Astrocyte (in vitro differentiated cells and primary cell): ENCODE measurements at regions not wholly inside any gene's neighbourhood (a gene's known extent, or its start where the extent isn't known, plus 50 kb on each side); places are given as distances from the start of the nearest gene placed in this dataset.

Experiments used
- DNase-seq: peaks from one replicate; pipeline ENCODE4 v3.0.0-alpha.2; 2010; ENCODE audit warnings: low read depth
- FAIRE-seq: peaks from 2 replicates; lab custom pipeline; 2011; peaks lifted over from hg19 to GRCh38; lab: Jason Lieb, UNC
- H2AFZ ChIP-seq: 2 replicates; pipeline ENCODE4 v1.6.0; 2012; ENCODE audit warnings: low read depth, low read length, inconsistent platforms
- H3K27ac ChIP-seq: 2 replicates; pipeline ENCODE4 v1.5.1; 2011; ENCODE audit warnings: low read depth, low read length, inconsistent platforms
- H3K27me3 ChIP-seq: 2 replicates; pipeline ENCODE4 v1.6.0; 2011; ENCODE audit warnings: low read length, inconsistent platforms; ENCODE audit not compliant: insufficient read depth
- H3K36me3 ChIP-seq: 2 replicates; pipeline ENCODE4 v1.5.1; 2011; ENCODE audit warnings: low read length, inconsistent platforms; ENCODE audit not compliant: insufficient read depth
- H3K4me1 ChIP-seq: 2 replicates; pipeline ENCODE4 v1.5.1; 2011; ENCODE audit warnings: low read length, inconsistent platforms; ENCODE audit not compliant: insufficient read depth
- H3K4me2 ChIP-seq: 2 replicates; pipeline ENCODE4 v1.6.0; 2012; ENCODE audit warnings: low read length, inconsistent platforms
- H3K4me3 ChIP-seq: 2 replicates; pipeline ENCODE4 v1.5.1; 2011; ENCODE audit warnings: low read depth, mild to moderate bottlenecking, low read length, inconsistent platforms; ENCODE audit not compliant: insufficient read depth
- H3K79me2 ChIP-seq: 2 replicates; pipeline ENCODE4 v1.6.0; 2012; ENCODE audit warnings: mild to moderate bottlenecking, low read length, inconsistent platforms; ENCODE audit not compliant: insufficient read depth
- H3K9ac ChIP-seq: 2 replicates; pipeline ENCODE4 v1.6.0; 2012; ENCODE audit warnings: mild to moderate bottlenecking, low read length, inconsistent platforms
- H3K9me3 ChIP-seq: 2 replicates; pipeline ENCODE4 v1.5.1; 2012; ENCODE audit warnings: low read depth, mild to moderate bottlenecking, low read length, inconsistent platforms; ENCODE audit not compliant: insufficient read depth
- H4K20me1 ChIP-seq: 2 replicates; pipeline ENCODE4 v1.6.0; 2012; ENCODE audit warnings: low read length, inconsistent platforms; ENCODE audit not compliant: insufficient read depth
- H3K27ac Mint-ChIP-seq: one replicate; pipeline ENCODE4 v1.8.0; 2021; ENCODE audit warnings: mild to moderate bottlenecking, mixed read lengths; ENCODE audit not compliant: unreplicated experiment
- H3K27me3 Mint-ChIP-seq: one replicate; pipeline ENCODE4 v1.8.0; 2021; ENCODE audit warnings: low read depth, mixed read lengths; ENCODE audit not compliant: unreplicated experiment
- H3K36me3 Mint-ChIP-seq: one replicate; pipeline ENCODE4 v1.8.0; 2021; ENCODE audit warnings: low read depth, mixed read lengths; ENCODE audit not compliant: unreplicated experiment
- H3K4me1 Mint-ChIP-seq: one replicate; pipeline ENCODE4 v1.8.0; 2021; ENCODE audit warnings: low read depth, mixed read lengths; ENCODE audit not compliant: unreplicated experiment
- H3K4me3 Mint-ChIP-seq: one replicate; pipeline ENCODE4 v1.8.0; 2021; ENCODE audit warnings: mild to moderate bottlenecking, moderate library complexity, mixed read lengths; ENCODE audit not compliant: unreplicated experiment
- H3K9me3 Mint-ChIP-seq: one replicate; pipeline ENCODE4 v1.8.0; 2021; ENCODE audit warnings: mild to moderate bottlenecking, mixed read lengths; ENCODE audit not compliant: unreplicated experiment
- CTCF ChIP-seq: IDR thresholded peaks from 2 replicates; pipeline ENCODE4 v1.5.1; 2011; ENCODE audit warnings: low read depth, mild to moderate bottlenecking, inconsistent platforms, low read length, moderate library complexity; ENCODE audit not compliant: insufficient read depth
- EZH2 ChIP-seq: IDR thresholded peaks from 2 replicates; pipeline ENCODE4 v1.6.1; 2012; ENCODE audit warnings: mild to moderate bottlenecking, low read length, inconsistent platforms; ENCODE audit not compliant: insufficient read depth

GRCh38 chr3:177346878-177347277, 149.6 kb upstream of the TBL1XR1 start:
- H2AFZ ChIP-seq: no peak overlapping the region
- Mint-ChIP-seq H3K27me3 (no peaks in the 10 kb centered on the region), H3K4me3 (no peak overlapping the region), H3K9me3 (no peaks in the 10 kb centered on the region), H3K36me3 (no peaks in the 10 kb centered on the region), H3K27ac (no peak overlapping the region), H3K4me1 (peaks cover 42% of the 10 kb centered on the region)
- TF ChIP-seq EZH2 (no peak), CTCF (no peak)
- no peak for FAIRE-seq
- no peaks in the 10 kb centered on the region for H4K20me1 ChIP-seq
- H3K9me3 ChIP-seq: no peaks in the 10 kb centered on the region
- no peak overlapping the region for H3K9ac ChIP-seq
- H3K4me2 ChIP-seq: no peak overlapping the region
- H3K79me2 ChIP-seq: no peaks in the 10 kb centered on the region
- no peak overlapping the region for H3K27ac ChIP-seq
- H3K4me1 ChIP-seq: peaks cover 24% of the 10 kb centered on the region
- no peak overlapping the region for H3K4me3 ChIP-seq
- DNase-seq: no peak
- H3K36me3 ChIP-seq: no peaks in the 10 kb centered on the region
- no peaks in the 10 kb centered on the region for H3K27me3 ChIP-seq

- H3K9me3 Mint-ChIP-seq: no peaks in the 10 kb centered on the region
- H3K36me3 ChIP-seq: no peaks in the 10 kb centered on the region
- H3K27me3 ChIP-seq: no peaks in the 10 kb centered on the region
- H2AFZ ChIP-seq: no peak overlapping the region
- no peak overlapping the region for H3K4me3 Mint-ChIP-seq
- no peak overlapping the region for H3K4me2 ChIP-seq
- FAIRE-seq (no peak), DNase-seq (no peak)
- H3K79me2 ChIP-seq: no peaks in the 10 kb centered on the region
- TF ChIP-seq CTCF: no peak
- TF ChIP-seq EZH2: no peak
- no peaks in the 10 kb centered on the region for H3K27me3 Mint-ChIP-seq
- H3K27ac ChIP-seq: no peak overlapping the region
- H3K9ac ChIP-seq: no peak overlapping the region
- H3K36me3 Mint-ChIP-seq: no peaks in the 10 kb centered on the region
- no peak overlapping the region for H3K4me3 ChIP-seq
- H3K4me1 Mint-ChIP-seq: peaks cover 42% of the 10 kb centered on the region
- peak overlapping the region; percentile 4 for H3K27ac Mint-ChIP-seq
- H4K20me1 ChIP-seq: no peaks in the 10 kb centered on the region
- peaks cover 24% of the 10 kb centered on the region for H3K4me1 ChIP-seq
- H3K9me3 ChIP-seq: no peaks in the 10 kb centered on the region
Observed at GRCh38 chr3:177347611-177348010, 150.3 kb upstream of the TBL1XR1 start.

- Histone ChIP-seq H3K79me2 (no peaks in the 10 kb centered on the region), H3K36me3 (no peaks in the 10 kb centered on the region), H3K27me3 (no peaks in the 10 kb centered on the region), H3K4me2 (no peak overlapping the region), H3K9ac (no peak overlapping the region), H3K27ac (no peak overlapping the region), H3K4me1 (peaks cover 24% of the 10 kb centered on the region), H3K4me3 (no peak overlapping the region), H2AFZ (no peak overlapping the region), H3K9me3 (no peaks in the 10 kb centered on the region), H4K20me1 (no peaks in the 10 kb centered on the region)
- DNase-seq (no peak), FAIRE-seq (no peak)
- Mint-ChIP-seq H3K9me3 (no peaks in the 10 kb centered on the region), H3K27ac (no peak overlapping the region), H3K36me3 (no peaks in the 10 kb centered on the region), H3K27me3 (no peaks in the 10 kb centered on the region), H3K4me3 (no peak overlapping the region), H3K4me1 (peaks cover 35% of the 10 kb centered on the region)
- TF ChIP-seq CTCF: no peak
- no peak for TF ChIP-seq EZH2
Observed at GRCh38 chr3:177348974-177349373, 151.7 kb upstream of the TBL1XR1 start.
